ENCODE measurements at regions not wholly inside any gene's neighbourhood (a gene's known extent, or its start where the extent isn't known, plus 50 kb on each side); places are given as distances from the start of the nearest gene placed in this dataset.

GRCh38 chr10:71066600-71066999 lies 145.8 kb upstream of the UNC5B start:
- no peak overlapping the region for H3K9ac ChIP-seq (ENCODE audit: low read length)
- no peak overlapping the region for H3K27ac ChIP-seq (ENCODE audit: low read depth, low read length, poor library complexity, severe bottlenecking)

GRCh38 chr10:71067098-71067740 lies 145.2 kb upstream of the UNC5B start:
- no peak overlapping the region for H3K9ac ChIP-seq (ENCODE audit: low read length)
- H3K9me3 ChIP-seq (ENCODE audit: low read length) = no peaks in the 10 kb centered on the region
- no peak overlapping the region for H2AFZ ChIP-seq (ENCODE audit: low read length)
- H4K20me1 ChIP-seq (ENCODE audit: insufficient read depth, low read length) = no peaks in the 10 kb centered on the region
- no peaks in the 10 kb centered on the region for H3K79me2 ChIP-seq (ENCODE audit: insufficient read depth, low read length)
- no peak overlapping the region for H3K4me2 ChIP-seq (ENCODE audit: low read length)
- no peak overlapping the region for H3K4me3 ChIP-seq (ENCODE audit: low read depth, low read length, poor library complexity, severe bottlenecking)
- TF ChIP-seq EZH2 (IDR thresholded peaks at IDR 0.05; ENCODE audit: borderline replicate concordance, low read length) (no peak), CTCF (IDR thresholded peaks at IDR 0.05; ENCODE audit: low read length) (no peak)
- H3F3A ChIP-seq (ENCODE audit: insufficient read depth, low read length) = no peaks in the 10 kb centered on the region
- no peak overlapping the region for H3K27ac ChIP-seq (ENCODE audit: low read depth, low read length, poor library complexity, severe bottlenecking)
- no peaks in the 10 kb centered on the region for H3K9me2 ChIP-seq (ENCODE audit: low read depth, low read length)
- H3K27me3 ChIP-seq (ENCODE audit: insufficient read depth, low read length) = peaks cover 8% of the 10 kb centered on the region; the same call in 1 of the 2 replicates
- no peaks in the 10 kb centered on the region for H3K4me1 ChIP-seq (ENCODE audit: insufficient read depth, low read length, severe bottlenecking)
- no peaks in the 10 kb centered on the region for H3K36me3 ChIP-seq (ENCODE audit: insufficient read depth, low read length)

More at GRCh38 chr10:71066600-71066999, 145.8 kb upstream of the UNC5B start:
- Histone ChIP-seq H3K4me2 (ENCODE audit: low read length) (no peak overlapping the region), H3K4me1 (ENCODE audit: insufficient read depth, low read length, severe bottlenecking) (no peaks in the 10 kb centered on the region), H3K36me3 (ENCODE audit: insufficient read depth, low read length) (no peaks in the 10 kb centered on the region), H3K4me3 (ENCODE audit: low read depth, low read length, poor library complexity, severe bottlenecking) (no peak overlapping the region), H2AFZ (ENCODE audit: low read length) (no peak overlapping the region), H3F3A (ENCODE audit: insufficient read depth, low read length) (no peaks in the 10 kb centered on the region), H4K20me1 (ENCODE audit: insufficient read depth, low read length) (no peaks in the 10 kb centered on the region), H3K27me3 (ENCODE audit: insufficient read depth, low read length) (peaks cover 8% of the 10 kb centered on the region; the same call in 1 of the 2 replicates), H3K79me2 (ENCODE audit: insufficient read depth, low read length) (no peaks in the 10 kb centered on the region), H3K9me2 (ENCODE audit: low read depth, low read length) (no peaks in the 10 kb centered on the region), H3K9me3 (ENCODE audit: low read length) (no peaks in the 10 kb centered on the region)
- no peak for TF ChIP-seq CTCF (IDR thresholded peaks at IDR 0.05; ENCODE audit: low read length)
- TF ChIP-seq EZH2 (IDR thresholded peaks at IDR 0.05; ENCODE audit: borderline replicate concordance, low read length) = no peak

- Histone ChIP-seq H3K36me3 (ENCODE audit: insufficient read depth, low read length) (no peaks in the 10 kb centered on the region), H3K9me3 (ENCODE audit: low read length) (no peaks in the 10 kb centered on the region), H3K27me3 (ENCODE audit: insufficient read depth, low read length) (peaks cover 13% of the 10 kb centered on the region; the same call in 1 of the 2 replicates), H3K27ac (ENCODE audit: low read depth, low read length, poor library complexity, severe bottlenecking) (no peak overlapping the region), H3K9me2 (ENCODE audit: low read depth, low read length) (no peaks in the 10 kb centered on the region), H3K79me2 (ENCODE audit: insufficient read depth, low read length) (no peaks in the 10 kb centered on the region), H3K4me1 (ENCODE audit: insufficient read depth, low read length, severe bottlenecking) (no peaks in the 10 kb centered on the region), H4K20me1 (ENCODE audit: insufficient read depth, low read length) (no peaks in the 10 kb centered on the region), H3K4me3 (ENCODE audit: low read depth, low read length, poor library complexity, severe bottlenecking) (no peak overlapping the region), H2AFZ (ENCODE audit: low read length) (no peak overlapping the region), H3F3A (ENCODE audit: insufficient read depth, low read length) (no peaks in the 10 kb centered on the region), H3K9ac (ENCODE audit: low read length) (no peak overlapping the region), H3K4me2 (ENCODE audit: low read length) (no peak overlapping the region)
- TF ChIP-seq EZH2 (IDR thresholded peaks at IDR 0.05; ENCODE audit: borderline replicate concordance, low read length) = no peak
- TF ChIP-seq CTCF (IDR thresholded peaks at IDR 0.05; ENCODE audit: low read length) = no peak
Measured at GRCh38 chr10:71068861-71069271, 143.5 kb upstream of the UNC5B start.
